ENCODE measurements at regions not wholly inside any gene's neighbourhood (a gene's known extent, or its start where the extent isn't known, plus 50 kb on each side); places are given as distances from the start of the nearest gene placed in this dataset.

GRCh38 chr2:239472235-239472775, 71.5 kb upstream of the HDAC4 start:
- Histone ChIP-seq H3K36me3 (ENCODE audit: control insufficient read depth, insufficient read depth, low read length) (no peaks in the 10 kb centered on the region), H3K4me1 (ENCODE audit: control insufficient read depth, insufficient read depth, low read length) (no peaks in the 10 kb centered on the region), H3K27me3 (ENCODE audit: control insufficient read depth, insufficient read depth, low read length, poor library complexity, severe bottlenecking) (no peaks in the 10 kb centered on the region), H3K27ac (ENCODE audit: insufficient read depth, low read depth, low read length, poor library complexity, severe bottlenecking) (no peak overlapping the region), H3K4me3 (ENCODE audit: insufficient read depth, low read depth, low read length) (no peak overlapping the region), H3K9me3 (ENCODE audit: control insufficient read depth, low read length) (no peaks in the 10 kb centered on the region)
- WGBS, 2 experiments, result 77 to 88% methylated on average over 10 to 11 of the region's 11 CpGs

GRCh38 chr2:239471011-239471792, 70.4 kb upstream of the HDAC4 start:
- WGBS, 2 experiments, result 87 to 97% methylated on average over 9 of the region's 9 CpGs

GRCh38 chr2:239470151-239470900, 69.5 kb upstream of the HDAC4 start:
- H3K9me3 ChIP-seq (ENCODE audit: control insufficient read depth, low read length), result no peaks in the 10 kb centered on the region
- no peaks in the 10 kb centered on the region for H3K27me3 ChIP-seq (ENCODE audit: control insufficient read depth, insufficient read depth, low read length, poor library complexity, severe bottlenecking)
- no peaks in the 10 kb centered on the region for H3K4me1 ChIP-seq (ENCODE audit: control insufficient read depth, insufficient read depth, low read length)
- 90 to 92% methylated on average over 14 of the region's 14 CpGs for WGBS, 2 experiments
- no peak overlapping the region for H3K4me3 ChIP-seq (ENCODE audit: insufficient read depth, low read depth, low read length)
- no peak overlapping the region for H3K27ac ChIP-seq (ENCODE audit: insufficient read depth, low read depth, low read length, poor library complexity, severe bottlenecking)
- no peaks in the 10 kb centered on the region for H3K36me3 ChIP-seq (ENCODE audit: control insufficient read depth, insufficient read depth, low read length)

More at GRCh38 chr2:239471011-239471792, 70.4 kb upstream of the HDAC4 start:
- H3K27me3 ChIP-seq (ENCODE audit: control insufficient read depth, insufficient read depth, low read length, poor library complexity, severe bottlenecking), result no peaks in the 10 kb centered on the region
- H3K4me3 ChIP-seq (ENCODE audit: insufficient read depth, low read depth, low read length), result no peak overlapping the region
- H3K9me3 ChIP-seq (ENCODE audit: control insufficient read depth, low read length), result no peaks in the 10 kb centered on the region
- no peaks in the 10 kb centered on the region for H3K4me1 ChIP-seq (ENCODE audit: control insufficient read depth, insufficient read depth, low read length)
- no peaks in the 10 kb centered on the region for H3K36me3 ChIP-seq (ENCODE audit: control insufficient read depth, insufficient read depth, low read length)
- H3K27ac ChIP-seq (ENCODE audit: insufficient read depth, low read depth, low read length, poor library complexity, severe bottlenecking), result no peak overlapping the region

GRCh38 chr2:239469106-239469960, 68.5 kb upstream of the HDAC4 start:
- no peaks in the 10 kb centered on the region for H3K36me3 ChIP-seq (ENCODE audit: control insufficient read depth, insufficient read depth, low read length)
- no peaks in the 10 kb centered on the region for H3K4me1 ChIP-seq (ENCODE audit: control insufficient read depth, insufficient read depth, low read length)
- no peaks in the 10 kb centered on the region for H3K27me3 ChIP-seq (ENCODE audit: control insufficient read depth, insufficient read depth, low read length, poor library complexity, severe bottlenecking)
- no peak overlapping the region for H3K27ac ChIP-seq (ENCODE audit: insufficient read depth, low read depth, low read length, poor library complexity, severe bottlenecking)
- H3K9me3 ChIP-seq (ENCODE audit: control insufficient read depth, low read length), result no peaks in the 10 kb centered on the region
- H3K4me3 ChIP-seq (ENCODE audit: insufficient read depth, low read depth, low read length), result no peak overlapping the region
- WGBS, 2 experiments, result 94 to 96% methylated on average over 16 of the region's 16 CpGs

GRCh38 chr2:239468491-239469105, 67.8 kb upstream of the HDAC4 start:
- WGBS, 2 experiments, result 91 to 95% methylated on average over 10 of the region's 10 CpGs
- no peak overlapping the region for H3K27ac ChIP-seq (ENCODE audit: insufficient read depth, low read depth, low read length, poor library complexity, severe bottlenecking)
- H3K9me3 ChIP-seq (ENCODE audit: control insufficient read depth, low read length), result no peaks in the 10 kb centered on the region
- no peak overlapping the region for H3K4me3 ChIP-seq (ENCODE audit: insufficient read depth, low read depth, low read length)
- no peaks in the 10 kb centered on the region for H3K36me3 ChIP-seq (ENCODE audit: control insufficient read depth, insufficient read depth, low read length)
- no peaks in the 10 kb centered on the region for H3K4me1 ChIP-seq (ENCODE audit: control insufficient read depth, insufficient read depth, low read length)
- no peaks in the 10 kb centered on the region for H3K27me3 ChIP-seq (ENCODE audit: control insufficient read depth, insufficient read depth, low read length, poor library complexity, severe bottlenecking)

- H3K36me3 ChIP-seq (ENCODE audit: control insufficient read depth, insufficient read depth, low read length), result no peaks in the 10 kb centered on the region
- no peaks in the 10 kb centered on the region for H3K27me3 ChIP-seq (ENCODE audit: control insufficient read depth, insufficient read depth, low read length, poor library complexity, severe bottlenecking)
- H3K9me3 ChIP-seq (ENCODE audit: control insufficient read depth, low read length), result no peaks in the 10 kb centered on the region
- H3K4me3 ChIP-seq (ENCODE audit: insufficient read depth, low read depth, low read length), result no peak overlapping the region
- 93 to 94% methylated on average over 12 of the region's 12 CpGs for WGBS, 2 experiments
- H3K27ac ChIP-seq (ENCODE audit: insufficient read depth, low read depth, low read length, poor library complexity, severe bottlenecking), result no peak overlapping the region
- no peaks in the 10 kb centered on the region for H3K4me1 ChIP-seq (ENCODE audit: control insufficient read depth, insufficient read depth, low read length)
Observed at GRCh38 chr2:239467956-239468490, 67.2 kb upstream of the HDAC4 start.

GRCh38 chr2:239467281-239467955, 66.6 kb upstream of the HDAC4 start:
- H3K4me1 ChIP-seq (ENCODE audit: control insufficient read depth, insufficient read depth, low read length), result peaks cover 3% of the 10 kb centered on the region
- no peak overlapping the region for H3K27ac ChIP-seq (ENCODE audit: insufficient read depth, low read depth, low read length, poor library complexity, severe bottlenecking)
- no peaks in the 10 kb centered on the region for H3K27me3 ChIP-seq (ENCODE audit: control insufficient read depth, insufficient read depth, low read length, poor library complexity, severe bottlenecking)
- H3K4me3 ChIP-seq (ENCODE audit: insufficient read depth, low read depth, low read length), result no peak overlapping the region
- no peaks in the 10 kb centered on the region for H3K9me3 ChIP-seq (ENCODE audit: control insufficient read depth, low read length)
- WGBS, 2 experiments, result 90 to 92% methylated on average over 7 of the region's 7 CpGs
- H3K36me3 ChIP-seq (ENCODE audit: control insufficient read depth, insufficient read depth, low read length), result no peaks in the 10 kb centered on the region

- H3K27me3 ChIP-seq (ENCODE audit: control insufficient read depth, insufficient read depth, low read length, poor library complexity, severe bottlenecking), result no peaks in the 10 kb centered on the region
- H3K9me3 ChIP-seq (ENCODE audit: control insufficient read depth, low read length), result no peaks in the 10 kb centered on the region
- no peaks in the 10 kb centered on the region for H3K36me3 ChIP-seq (ENCODE audit: control insufficient read depth, insufficient read depth, low read length)
- 85% methylated on average over 14 of the region's 14 CpGs for WGBS, 2 experiments
- H3K4me1 ChIP-seq (ENCODE audit: control insufficient read depth, insufficient read depth, low read length), result peaks cover 3% of the 10 kb centered on the region
- H3K27ac ChIP-seq (ENCODE audit: insufficient read depth, low read depth, low read length, poor library complexity, severe bottlenecking), result no peak overlapping the region
- H3K4me3 ChIP-seq (ENCODE audit: insufficient read depth, low read depth, low read length), result no peak overlapping the region
Observed at GRCh38 chr2:239466755-239467271, 66.0 kb upstream of the HDAC4 start.
